ENCODE measurements at regions not wholly inside any gene's neighbourhood (a gene's known extent, or its start where the extent isn't known, plus 50 kb on each side); places are given as distances from the start of the nearest gene placed in this dataset.

DNA sequence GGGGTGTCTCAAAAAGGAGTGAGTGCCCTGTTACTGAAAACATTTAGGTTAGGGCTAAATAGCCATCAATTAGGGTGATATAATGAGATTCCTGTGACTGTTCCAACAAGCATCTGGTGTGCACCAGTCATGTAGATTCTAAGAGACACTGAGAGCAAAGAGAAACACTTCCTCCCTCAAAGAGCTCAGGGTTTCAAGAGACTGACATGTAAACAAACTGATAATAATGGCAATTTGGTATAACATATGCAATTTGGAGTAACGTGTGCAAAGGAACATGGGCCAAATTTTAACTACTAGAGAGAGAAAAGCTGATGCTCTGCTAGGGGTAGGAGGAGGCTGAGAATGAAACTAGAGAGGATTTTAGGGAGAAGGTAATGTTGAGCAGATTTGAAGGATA, 237.1 kb downstream of the BMP4 start:
- TF ChIP-seq CTCF (IDR thresholded peaks at IDR 0.05) (no peak), POLR2A (IDR thresholded peaks at IDR 0.05) (no peak)
